HT1080 (cell line): ENCODE measurements at regions not wholly inside any gene's neighbourhood (a gene's known extent, or its start where the extent isn't known, plus 50 kb on each side); places are given as distances from the start of the nearest gene placed in this dataset.

ENCODE experiments used
- DNase-seq: peaks from one replicate; pipeline ENCODE4 v3.0.0-alpha.2; 2015; ENCODE audit warnings: low read depth

DNA sequence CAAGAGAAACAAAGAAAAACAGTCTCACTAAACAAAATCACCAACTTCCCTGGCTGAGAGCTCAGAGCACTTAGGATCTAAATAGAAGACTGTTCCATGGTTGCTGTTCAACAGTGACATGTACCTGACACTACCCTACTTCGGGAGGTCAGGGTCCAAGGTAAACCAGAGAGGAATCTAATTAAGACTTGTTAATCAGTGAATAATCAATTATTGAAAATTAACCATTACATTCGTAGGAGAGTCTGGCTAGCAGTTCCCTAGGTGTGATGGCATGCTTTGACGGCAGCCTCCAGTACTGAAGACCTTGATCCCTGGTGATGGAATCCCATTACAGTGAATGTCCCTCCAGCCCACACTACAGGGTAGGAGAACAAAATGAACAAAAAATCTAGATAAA, 154.0 kb upstream of the AFDN start:
- no peak for DNase-seq

DNA sequence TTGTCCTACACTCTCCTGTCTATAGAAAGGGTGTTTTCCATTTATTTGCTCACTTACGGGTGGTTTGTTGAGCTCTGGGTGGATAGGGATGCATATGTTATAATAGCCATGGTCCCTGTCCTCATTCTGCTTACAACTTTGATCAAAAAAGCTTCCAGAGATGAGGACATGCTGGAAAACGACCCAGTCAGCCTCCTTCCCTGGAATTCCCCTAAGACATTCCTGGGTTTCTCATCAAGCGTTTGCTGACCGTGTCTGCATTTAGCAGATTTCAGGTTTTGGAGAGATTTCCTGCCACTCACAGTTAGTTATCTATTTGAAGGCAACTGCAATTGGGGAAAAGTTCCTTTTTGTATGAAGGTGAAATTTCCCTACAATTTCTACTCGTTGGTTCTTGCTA, 152.8 kb upstream of the AFDN start:
- DNase-seq, result no peak

- no peak for DNase-seq
Measured at GRCh38 chr6:167674486-167674885, 152.2 kb upstream of the AFDN start.

- no peak for DNase-seq
Measured at GRCh38 chr6:167676000-167676665, 150.6 kb upstream of the AFDN start.

GRCh38 chr6:167676666-167677421, 149.9 kb upstream of the AFDN start:
- no peak for DNase-seq

GRCh38 chr6:167677422-167677789, 149.3 kb upstream of the AFDN start:
- no peak for DNase-seq

DNA sequence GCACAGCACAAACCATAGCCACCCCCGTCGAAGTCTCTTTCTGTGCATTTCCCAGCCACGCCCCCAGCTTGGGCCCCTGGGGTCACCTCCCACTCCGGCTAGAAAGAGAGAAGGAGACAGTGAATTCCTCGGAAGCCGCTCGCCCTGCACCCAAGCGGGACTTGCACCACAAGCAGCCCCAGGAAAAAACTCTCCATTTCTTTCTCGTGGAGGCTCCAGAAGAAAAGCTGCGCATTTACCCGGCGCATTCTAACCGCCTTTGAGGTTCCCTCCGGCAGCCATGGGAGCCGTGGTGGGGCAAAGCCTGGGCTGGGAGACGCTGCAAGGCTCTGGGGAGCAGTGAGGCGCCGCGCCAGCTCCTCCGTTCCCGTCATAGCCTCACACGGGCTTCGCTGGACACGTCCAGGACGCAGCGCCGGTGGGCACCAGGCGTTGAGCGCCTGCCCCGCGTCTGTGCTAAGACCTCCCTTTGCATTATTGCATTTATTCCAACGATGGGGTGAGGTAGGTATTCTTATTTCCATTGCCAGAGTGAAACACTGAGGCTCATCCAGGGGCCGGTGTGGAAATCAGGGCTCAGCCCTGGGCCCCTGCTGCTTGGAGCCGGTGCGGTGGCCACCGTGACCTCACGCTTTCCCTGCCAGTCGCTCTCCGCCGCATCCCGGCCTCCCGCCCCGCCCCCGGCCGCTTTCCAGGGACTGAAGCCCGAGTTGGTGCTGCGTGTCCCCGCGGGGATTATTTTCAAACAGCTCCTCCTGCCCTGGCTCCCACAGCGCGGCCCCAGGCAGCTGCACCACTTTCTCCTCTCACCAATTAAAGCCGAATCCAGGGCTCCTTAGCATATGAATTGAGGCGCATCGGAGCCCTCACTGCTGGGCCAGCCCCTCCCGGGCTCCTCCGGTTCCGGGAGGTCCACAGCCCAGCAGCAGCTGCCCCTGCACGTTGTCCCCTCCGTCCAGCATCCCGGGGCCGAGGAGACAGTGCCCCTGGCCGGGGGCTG, 148.3 kb upstream of the AFDN start:
- DNase-seq, result no peak

GRCh38 chr6:167679122-167679736, 147.5 kb upstream of the AFDN start:
- no peak for DNase-seq

- DNase-seq, result no peak
Measured at GRCh38 chr6:167679790-167680604, 146.7 kb upstream of the AFDN start.

- no peak for DNase-seq
Measured at GRCh38 chr6:167680605-167681149, 146.0 kb upstream of the AFDN start.

GRCh38 chr6:167682125-167682524, 144.6 kb upstream of the AFDN start:
- peak; percentile 31 for DNase-seq

GRCh38 chr6:167682546-167683027, 144.1 kb upstream of the AFDN start:
- no peak for DNase-seq

- DNase-seq, result peak; percentile 97
Measured at GRCh38 chr6:167683028-167683862, 143.5 kb upstream of the AFDN start.

DNA sequence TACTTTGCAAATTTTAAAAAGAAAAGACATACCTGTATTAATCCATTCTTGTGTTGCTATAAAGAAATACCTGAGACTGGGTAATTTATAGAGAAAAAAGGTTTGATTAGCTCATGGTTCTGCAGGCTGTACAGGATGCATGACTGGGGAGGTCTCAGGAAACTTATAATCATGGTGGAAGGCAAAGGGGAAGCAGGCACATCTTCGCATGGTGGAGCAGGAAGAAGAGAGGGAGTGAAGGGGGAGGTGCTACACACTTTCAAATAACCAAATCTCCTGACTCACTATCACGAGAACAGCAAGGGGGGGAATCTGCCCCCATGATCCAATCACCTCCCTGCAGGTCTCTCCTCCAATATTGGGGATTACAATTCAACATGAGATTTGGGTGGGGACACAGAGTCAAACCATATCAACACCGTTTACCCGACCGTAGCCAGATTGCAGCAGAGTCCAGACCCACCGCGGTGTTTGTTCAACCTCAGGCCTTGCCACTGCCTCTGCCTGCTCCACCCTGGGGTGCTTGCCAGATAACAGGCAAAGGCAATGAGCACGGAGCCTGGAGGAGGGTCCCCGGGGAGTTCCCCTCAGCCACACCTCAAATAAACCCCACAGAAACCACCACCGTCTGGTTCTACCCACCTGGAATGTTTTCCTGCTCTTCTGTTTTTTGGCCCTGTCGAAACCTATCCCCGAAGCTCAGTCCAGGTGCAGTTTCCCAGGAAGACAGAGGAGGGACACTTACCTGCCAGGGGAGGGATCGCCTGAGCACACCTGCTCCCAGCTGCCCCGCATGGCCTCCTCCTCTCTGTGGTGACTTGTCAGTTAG, 142.2 kb upstream of the AFDN start:
- DNase-seq, result no peak

GRCh38 chr6:167685654-167686053, 141.1 kb upstream of the AFDN start:
- no peak for DNase-seq

- no peak for DNase-seq
Measured at GRCh38 chr6:167686204-167686893, 140.4 kb upstream of the AFDN start.

DNA sequence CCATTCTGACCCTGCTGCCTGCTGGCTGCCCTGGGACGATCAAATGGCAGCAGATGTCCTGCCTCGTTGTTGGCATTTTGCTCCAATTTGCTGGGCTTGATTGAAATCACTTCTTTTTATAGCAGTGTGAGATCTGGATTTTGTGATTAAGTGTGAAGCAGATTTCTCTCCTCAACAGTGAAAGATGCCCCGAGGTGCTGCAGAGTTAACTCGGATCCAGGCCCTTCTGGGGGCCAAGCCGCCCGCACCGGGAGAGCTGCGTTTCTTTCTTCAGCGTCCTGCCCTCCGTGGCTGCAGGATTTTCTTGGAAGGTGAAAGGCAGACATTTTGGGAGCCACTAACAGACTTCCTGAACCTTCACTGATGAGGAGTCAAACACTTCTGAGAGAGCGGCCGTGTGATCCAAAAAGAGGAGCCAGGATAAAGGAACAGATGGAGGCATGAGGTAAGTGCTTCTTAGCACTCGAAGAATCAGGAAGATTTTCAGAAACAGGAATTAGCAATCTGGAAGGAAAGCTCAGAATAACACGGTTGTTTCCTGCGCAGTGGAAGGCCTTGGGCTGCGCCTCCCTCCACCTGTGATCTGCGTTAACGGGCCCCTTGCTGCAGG, 139.5 kb upstream of the AFDN start:
- no peak for DNase-seq
